ENCODE measurements at regions not wholly inside any gene's neighbourhood (a gene's known extent, or its start where the extent isn't known, plus 50 kb on each side); places are given as distances from the start of the nearest gene placed in this dataset.
"Not testable (repeated sequence)": the region's sequence is repeated elsewhere in the genome, so short reads cannot be mapped to it uniquely, and the experiment has no call there.

GRCh38 chr14:45641541-45641940 is 388.5 kb upstream of the MIS18BP1 start:
- WGBS, 2 donors, result 19 to 20% methylated on average over 4 of the region's 4 CpGs
- intact Hi-C loops (cut with DNase I), result no loop called here
- TF ChIP-seq CTCF (IDR thresholded peaks at IDR 0.05), result no peak

GRCh38 chr14:45634651-45635441 is 381.8 kb upstream of the MIS18BP1 start:
- H3K4me1 ChIP-seq; H3K4me3 ChIP-seq; H3K9me3 ChIP-seq; H3K36me3 ChIP-seq; H3K27me3 ChIP-seq; H3K27ac ChIP-seq; FAIRE-seq; intact Hi-C loops (cut with DNase I); ATAC-seq: not testable (repeated sequence)
- peak in 3 of 6 donors; percentile 17 to 69 (median 52) for DNase-seq
- WGBS, 2 donors, result 91 to 92% methylated on average over 43 to 46 of the region's 46 CpGs

More at GRCh38 chr14:45641541-45641940, 388.5 kb upstream of the MIS18BP1 start:
- Histone ChIP-seq H3K4me3 (no peak overlapping the region), H3K27me3 (no peaks in the 10 kb centered on the region), H3K36me3 (no peaks in the 10 kb centered on the region), H3K4me1 (no peaks in the 10 kb centered on the region), H3K9me3 (no peaks in the 10 kb centered on the region), H3K27ac (no peak overlapping the region)
- no peak for DNase-seq
- no peak for FAIRE-seq
- no peak for ATAC-seq

- 50 to 63% methylated on average over 7 of the region's 7 CpGs for WGBS, 2 donors
- DNase-seq, result no peak
- Histone ChIP-seq H3K27ac (no peak overlapping the region), H3K9me3 (no peaks in the 10 kb centered on the region), H3K4me3 (no peak overlapping the region), H3K36me3 (no peaks in the 10 kb centered on the region), H3K27me3 (no peaks in the 10 kb centered on the region), H3K4me1 (no peaks in the 10 kb centered on the region)
- no peak for TF ChIP-seq CTCF (IDR thresholded peaks at IDR 0.05)
- intact Hi-C loops (cut with DNase I), result no loop called here
- FAIRE-seq, result no peak
- no peak for ATAC-seq
Measured at GRCh38 chr14:45633220-45633984, 380.4 kb upstream of the MIS18BP1 start.

- H3K4me3 ChIP-seq, result no peak overlapping the region
Measured at GRCh38 chr14:45621731-45622130, 368.7 kb upstream of the MIS18BP1 start.

GRCh38 chr14:45619831-45620230 is 366.8 kb upstream of the MIS18BP1 start:
- no peaks in the 10 kb centered on the region for H3K9me3 ChIP-seq
- H3K27me3 ChIP-seq, result no peaks in the 10 kb centered on the region
- 65 to 78% methylated on average over 4 of the region's 4 CpGs for WGBS, 2 donors
- ATAC-seq, result no peak
- TF ChIP-seq CTCF (IDR thresholded peaks at IDR 0.05), result no peak
- H3K4me3 ChIP-seq, result no peak overlapping the region
- FAIRE-seq, result no peak
- DNase-seq, result no peak
- intact Hi-C loops (cut with DNase I), result no loop called here
- no peaks in the 10 kb centered on the region for H3K36me3 ChIP-seq
- H3K4me1 ChIP-seq, result no peaks in the 10 kb centered on the region
- no peak overlapping the region for H3K27ac ChIP-seq

More at GRCh38 chr14:45621731-45622130, 368.7 kb upstream of the MIS18BP1 start:
- TF ChIP-seq CTCF (IDR thresholded peaks at IDR 0.05), result no peak
- DNase-seq (no peak), ATAC-seq (no peak), FAIRE-seq (no peak)
- no peak overlapping the region for H3K27ac ChIP-seq
- H3K9me3 ChIP-seq, result no peaks in the 10 kb centered on the region
- 18 to 22% methylated on average over 2 of the region's 2 CpGs for WGBS, 2 donors
- H3K4me1 ChIP-seq, result no peaks in the 10 kb centered on the region
- H3K27me3 ChIP-seq, result no peaks in the 10 kb centered on the region
- intact Hi-C loops (cut with DNase I), result no loop called here
- no peaks in the 10 kb centered on the region for H3K36me3 ChIP-seq

Measured in pancreas (tissue), 10 donors.